ENCODE measurements at regions not wholly inside any gene's neighbourhood (a gene's known extent, or its start where the extent isn't known, plus 50 kb on each side); places are given as distances from the start of the nearest gene placed in this dataset.

DNA sequence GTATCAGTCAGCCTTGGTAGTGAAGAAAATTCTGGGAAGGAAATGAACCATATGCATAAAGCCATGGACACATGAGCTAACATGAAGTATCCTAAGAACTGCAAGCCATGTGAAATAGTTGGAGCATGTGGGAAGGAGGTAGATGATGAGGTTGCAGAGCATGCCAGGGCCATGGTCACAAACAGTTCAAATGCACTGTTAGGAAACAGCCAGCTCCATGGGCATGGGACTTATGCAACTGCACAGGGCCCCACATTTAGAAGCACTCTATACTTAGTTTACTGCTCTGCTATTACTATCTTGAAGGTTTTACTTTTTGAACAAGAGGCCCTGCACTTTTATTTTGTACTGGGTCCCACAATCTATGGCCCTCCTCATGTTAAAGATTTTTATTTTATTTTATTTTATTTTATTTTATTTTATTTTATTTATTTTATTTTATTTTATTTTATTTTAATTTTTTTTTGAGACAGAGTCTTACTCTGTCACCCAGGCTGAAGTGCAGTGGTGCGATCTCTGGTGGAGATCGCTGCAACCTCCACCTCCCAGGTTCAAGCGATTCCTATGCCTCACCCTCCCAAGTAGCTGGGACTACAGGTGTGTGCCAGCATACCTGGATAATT is 169.1 kb downstream of the IBTK start:
- no peaks in the 10 kb centered on the region for H3K36me3 ChIP-seq (ENCODE audit: control insufficient read depth in 4 of 4, insufficient read depth in 3 of 4, low read depth in 1 of 4, low read length in 3 of 4)
- no peak for DNase-seq (ENCODE audit: low spot score)
- TF ChIP-seq SP1 (IDR thresholded peaks at IDR 0.05), result no peak
- no peak for TF ChIP-seq EGR1 (IDR thresholded peaks at IDR 0.05; ENCODE audit: low read depth in 2 of 2)
- TF ChIP-seq YY1 (IDR thresholded peaks at IDR 0.05), result no peak
- no peak for TF ChIP-seq GABPA (IDR thresholded peaks at IDR 0.05 in 1 of 2, conservative IDR thresholded peaks at IDR 0.05 in 1 of 2)
- TF ChIP-seq HNF4G (IDR thresholded peaks at IDR 0.05), result no peak
- TF ChIP-seq TAF1 (conservative IDR thresholded peaks at IDR 0.05), result no peak
- H3K27ac ChIP-seq (ENCODE audit: low read depth in 1 of 2, low read length in 2 of 2), result no peak overlapping the region
- H3K27me3 ChIP-seq (ENCODE audit: control insufficient read depth in 4 of 4, insufficient read depth in 4 of 4, low read length in 3 of 4), result no peaks in the 10 kb centered on the region
- 100% methylated on average over 3 of the region's 3 CpGs for WGBS
- no peak overlapping the region for H3K9ac ChIP-seq (ENCODE audit: low read depth in 1 of 2, low read length in 2 of 2)
- H3K9me3 ChIP-seq (ENCODE audit: control insufficient read depth in 4 of 4, low read length in 3 of 4), result no peaks in the 10 kb centered on the region
- no peaks in the 10 kb centered on the region for H3K4me1 ChIP-seq (ENCODE audit: control insufficient read depth in 4 of 4, insufficient read depth in 4 of 4, low read length in 3 of 4)
- no peak overlapping the region for H3K4me3 ChIP-seq (ENCODE audit: low read depth in 1 of 3, low read length in 3 of 3)

GRCh38 chr6:82076916-82077315 is 170.6 kb downstream of the IBTK start:
- no peaks in the 10 kb centered on the region for H3K27me3 ChIP-seq (ENCODE audit: control insufficient read depth in 4 of 4, insufficient read depth in 4 of 4, low read length in 3 of 4)
- DNase-seq (ENCODE audit: low spot score), result no peak
- no peak overlapping the region for H3K27ac ChIP-seq (ENCODE audit: low read depth in 1 of 2, low read length in 2 of 2)
- 29% methylated on average over 1 of the region's 1 CpG for WGBS
- H3K36me3 ChIP-seq (ENCODE audit: control insufficient read depth in 4 of 4, insufficient read depth in 3 of 4, low read depth in 1 of 4, low read length in 3 of 4), result no peaks in the 10 kb centered on the region
- no peak overlapping the region for H3K4me3 ChIP-seq (ENCODE audit: low read depth in 1 of 3, low read length in 3 of 3)
- H3K9me3 ChIP-seq (ENCODE audit: control insufficient read depth in 4 of 4, low read length in 3 of 4), result no peaks in the 10 kb centered on the region
- peaks cover 0 to 2% (median 0%) of the 10 kb centered on the region in 4 donors for H3K4me1 ChIP-seq (ENCODE audit: control insufficient read depth in 4 of 4, insufficient read depth in 4 of 4, low read length in 3 of 4)
- TF ChIP-seq HNF4A (conservative IDR thresholded peaks at IDR 0.05) (no peak), RAD21 (IDR thresholded peaks at IDR 0.05) (no peak), FOXA1 (IDR thresholded peaks at IDR 0.05) (no peak), EGR1 (IDR thresholded peaks at IDR 0.05; ENCODE audit: low read depth in 2 of 2) (no peak)
- H3K9ac ChIP-seq (ENCODE audit: low read depth in 1 of 2, low read length in 2 of 2), result no peak overlapping the region

GRCh38 chr6:82074556-82074955 is 173.0 kb downstream of the IBTK start:
- Histone ChIP-seq H3K36me3 (ENCODE audit: control insufficient read depth in 4 of 4, insufficient read depth in 3 of 4, low read depth in 1 of 4, low read length in 3 of 4) (no peaks in the 10 kb centered on the region), H3K9me3 (ENCODE audit: control insufficient read depth in 4 of 4, low read length in 3 of 4) (no peaks in the 10 kb centered on the region), H3K4me1 (ENCODE audit: control insufficient read depth in 4 of 4, insufficient read depth in 4 of 4, low read length in 3 of 4) (peaks cover 0 to 2% (median 0%) of the 10 kb centered on the region in 4 donors), H3K27ac (ENCODE audit: low read depth in 1 of 2, low read length in 2 of 2) (no peak overlapping the region), H3K9ac (ENCODE audit: low read depth in 1 of 2, low read length in 2 of 2) (no peak overlapping the region), H3K4me3 (ENCODE audit: low read depth in 1 of 3, low read length in 3 of 3) (no peak overlapping the region), H3K27me3 (ENCODE audit: control insufficient read depth in 4 of 4, insufficient read depth in 4 of 4, low read length in 3 of 4) (no peaks in the 10 kb centered on the region)
- no peak for TF ChIP-seq EGR1 (IDR thresholded peaks at IDR 0.05; ENCODE audit: low read depth in 2 of 2)
- TF ChIP-seq JUND (IDR thresholded peaks at IDR 0.05), result no peak
- TF ChIP-seq YY1 (IDR thresholded peaks at IDR 0.05), result no peak
- no peak for TF ChIP-seq GABPA (IDR thresholded peaks at IDR 0.05 in 1 of 2, conservative IDR thresholded peaks at IDR 0.05 in 1 of 2)
- TF ChIP-seq HNF4A (conservative IDR thresholded peaks at IDR 0.05), result no peak
- TF ChIP-seq RAD21 (IDR thresholded peaks at IDR 0.05), result no peak
- TF ChIP-seq, protein P1, sequence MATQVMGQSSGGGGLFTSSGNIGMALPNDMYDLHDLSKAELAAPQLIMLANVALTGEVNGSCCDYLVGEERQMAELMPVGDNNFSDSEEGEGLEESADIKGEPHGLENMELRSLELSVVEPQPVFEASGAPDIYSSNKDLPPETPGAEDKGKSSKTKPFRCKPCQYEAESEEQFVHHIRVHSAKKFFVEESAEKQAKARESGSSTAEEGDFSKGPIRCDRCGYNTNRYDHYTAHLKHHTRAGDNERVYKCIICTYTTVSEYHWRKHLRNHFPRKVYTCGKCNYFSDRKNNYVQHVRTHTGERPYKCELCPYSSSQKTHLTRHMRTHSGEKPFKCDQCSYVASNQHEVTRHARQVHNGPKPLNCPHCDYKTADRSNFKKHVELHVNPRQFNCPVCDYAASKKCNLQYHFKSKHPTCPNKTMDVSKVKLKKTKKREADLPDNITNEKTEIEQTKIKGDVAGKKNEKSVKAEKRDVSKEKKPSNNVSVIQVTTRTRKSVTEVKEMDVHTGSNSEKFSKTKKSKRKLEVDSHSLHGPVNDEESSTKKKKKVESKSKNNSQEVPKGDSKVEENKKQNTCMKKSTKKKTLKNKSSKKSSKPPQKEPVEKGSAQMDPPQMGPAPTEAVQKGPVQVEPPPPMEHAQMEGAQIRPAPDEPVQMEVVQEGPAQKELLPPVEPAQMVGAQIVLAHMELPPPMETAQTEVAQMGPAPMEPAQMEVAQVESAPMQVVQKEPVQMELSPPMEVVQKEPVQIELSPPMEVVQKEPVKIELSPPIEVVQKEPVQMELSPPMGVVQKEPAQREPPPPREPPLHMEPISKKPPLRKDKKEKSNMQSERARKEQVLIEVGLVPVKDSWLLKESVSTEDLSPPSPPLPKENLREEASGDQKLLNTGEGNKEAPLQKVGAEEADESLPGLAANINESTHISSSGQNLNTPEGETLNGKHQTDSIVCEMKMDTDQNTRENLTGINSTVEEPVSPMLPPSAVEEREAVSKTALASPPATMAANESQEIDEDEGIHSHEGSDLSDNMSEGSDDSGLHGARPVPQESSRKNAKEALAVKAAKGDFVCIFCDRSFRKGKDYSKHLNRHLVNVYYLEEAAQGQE (IDR thresholded peaks at IDR 0.05), result no peak
- TF ChIP-seq, protein P2, sequence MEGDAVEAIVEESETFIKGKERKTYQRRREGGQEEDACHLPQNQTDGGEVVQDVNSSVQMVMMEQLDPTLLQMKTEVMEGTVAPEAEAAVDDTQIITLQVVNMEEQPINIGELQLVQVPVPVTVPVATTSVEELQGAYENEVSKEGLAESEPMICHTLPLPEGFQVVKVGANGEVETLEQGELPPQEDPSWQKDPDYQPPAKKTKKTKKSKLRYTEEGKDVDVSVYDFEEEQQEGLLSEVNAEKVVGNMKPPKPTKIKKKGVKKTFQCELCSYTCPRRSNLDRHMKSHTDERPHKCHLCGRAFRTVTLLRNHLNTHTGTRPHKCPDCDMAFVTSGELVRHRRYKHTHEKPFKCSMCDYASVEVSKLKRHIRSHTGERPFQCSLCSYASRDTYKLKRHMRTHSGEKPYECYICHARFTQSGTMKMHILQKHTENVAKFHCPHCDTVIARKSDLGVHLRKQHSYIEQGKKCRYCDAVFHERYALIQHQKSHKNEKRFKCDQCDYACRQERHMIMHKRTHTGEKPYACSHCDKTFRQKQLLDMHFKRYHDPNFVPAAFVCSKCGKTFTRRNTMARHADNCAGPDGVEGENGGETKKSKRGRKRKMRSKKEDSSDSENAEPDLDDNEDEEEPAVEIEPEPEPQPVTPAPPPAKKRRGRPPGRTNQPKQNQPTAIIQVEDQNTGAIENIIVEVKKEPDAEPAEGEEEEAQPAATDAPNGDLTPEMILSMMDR (IDR thresholded peaks at IDR 0.05; ENCODE audit: low read depth, low read length, missing input control), result no peak
- TF ChIP-seq MAX (IDR thresholded peaks at IDR 0.05), result no peak
- TF ChIP-seq, protein P3, sequence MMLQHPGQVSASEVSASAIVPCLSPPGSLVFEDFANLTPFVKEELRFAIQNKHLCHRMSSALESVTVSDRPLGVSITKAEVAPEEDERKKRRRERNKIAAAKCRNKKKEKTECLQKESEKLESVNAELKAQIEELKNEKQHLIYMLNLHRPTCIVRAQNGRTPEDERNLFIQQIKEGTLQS (IDR thresholded peaks at IDR 0.05), result no peak
- WGBS, result 82% methylated on average over 2 of the region's 2 CpGs
- DNase-seq (ENCODE audit: low spot score), result no peak

All from liver (tissue), 8 donors.